ENCODE measurements at regions not wholly inside any gene's neighbourhood (a gene's known extent, or its start where the extent isn't known, plus 50 kb on each side); places are given as distances from the start of the nearest gene placed in this dataset.

DNA sequence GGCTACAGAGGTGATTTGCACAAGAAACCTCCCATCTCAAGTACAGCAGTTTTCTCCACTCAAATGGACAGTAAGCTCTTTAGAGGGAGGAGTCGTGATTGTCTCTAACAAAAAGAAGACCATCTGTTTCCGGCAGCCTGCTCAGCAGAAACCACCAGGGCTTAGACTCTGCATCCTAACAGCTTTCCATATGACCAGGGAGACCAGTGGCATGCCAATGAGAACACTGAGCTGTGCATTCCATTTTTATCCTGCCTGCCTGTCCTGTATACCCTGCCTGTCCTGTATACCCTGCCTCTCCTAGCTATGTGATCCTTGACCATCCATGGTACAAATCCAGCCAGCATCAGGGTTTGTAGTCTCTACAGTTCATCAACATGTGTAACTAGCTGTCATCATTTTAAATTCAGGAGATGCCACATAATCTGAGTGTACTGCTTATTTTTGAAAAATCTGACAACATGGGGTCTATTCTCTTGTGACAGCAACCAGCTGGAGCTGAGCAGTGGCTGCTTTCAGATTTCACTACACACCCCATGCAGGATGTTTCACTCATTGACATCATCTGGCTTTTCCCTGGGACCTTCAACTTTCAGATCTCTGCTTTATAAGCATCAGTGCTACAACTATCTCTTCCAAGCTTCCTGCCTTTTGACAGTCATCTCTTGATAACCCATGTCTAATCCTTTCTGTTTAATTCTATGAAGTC lies 50.5 kb upstream of the POU2AF2 start:
- FAIRE-seq = no peak

DNA sequence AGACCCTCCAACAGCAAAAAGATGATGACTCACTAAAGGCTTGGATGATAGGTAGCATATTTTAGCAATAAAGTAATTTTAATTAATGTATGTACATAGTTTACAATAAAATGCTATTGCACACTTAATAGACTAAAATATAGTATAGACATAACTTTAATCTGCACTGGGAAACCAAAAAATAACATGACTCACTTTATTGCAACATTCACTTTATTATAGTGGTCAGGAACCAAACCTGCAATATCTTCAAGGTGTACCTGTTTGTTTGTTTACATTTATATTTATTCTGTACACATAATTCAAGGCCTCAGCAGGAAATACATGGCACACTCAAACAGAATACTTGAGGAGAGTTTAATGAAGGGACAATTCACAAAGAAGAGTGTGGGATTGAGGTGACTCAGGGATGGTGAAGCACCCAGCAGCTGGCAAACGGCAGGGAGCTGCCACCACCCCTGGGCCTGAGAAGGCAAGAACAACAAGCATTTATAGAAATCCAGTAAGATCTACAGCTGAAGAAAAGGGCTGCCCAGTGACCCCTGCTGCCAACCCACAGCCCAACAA lies 51.5 kb upstream of the POU2AF2 start:
- no peak for FAIRE-seq

DNA sequence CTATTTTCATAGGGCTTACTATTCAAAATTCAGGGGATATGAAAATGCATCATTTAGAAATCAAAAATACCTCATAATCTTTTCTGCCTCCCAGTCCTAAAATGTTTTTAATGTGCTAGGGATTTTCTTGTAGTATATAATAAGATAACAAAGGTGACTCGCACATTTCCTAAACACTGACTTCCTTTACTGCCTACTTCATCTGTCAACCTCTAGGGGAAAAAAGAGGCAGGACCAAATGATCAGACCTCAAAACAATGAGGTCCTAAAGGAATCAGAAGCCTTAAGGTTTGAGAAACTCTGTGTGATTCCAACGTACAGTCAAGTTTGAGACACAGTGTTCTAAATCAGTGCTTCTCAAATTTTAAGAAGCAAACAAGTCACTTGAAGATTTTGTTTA lies 56.1 kb upstream of the POU2AF2 start:
- no peak for FAIRE-seq

DNA sequence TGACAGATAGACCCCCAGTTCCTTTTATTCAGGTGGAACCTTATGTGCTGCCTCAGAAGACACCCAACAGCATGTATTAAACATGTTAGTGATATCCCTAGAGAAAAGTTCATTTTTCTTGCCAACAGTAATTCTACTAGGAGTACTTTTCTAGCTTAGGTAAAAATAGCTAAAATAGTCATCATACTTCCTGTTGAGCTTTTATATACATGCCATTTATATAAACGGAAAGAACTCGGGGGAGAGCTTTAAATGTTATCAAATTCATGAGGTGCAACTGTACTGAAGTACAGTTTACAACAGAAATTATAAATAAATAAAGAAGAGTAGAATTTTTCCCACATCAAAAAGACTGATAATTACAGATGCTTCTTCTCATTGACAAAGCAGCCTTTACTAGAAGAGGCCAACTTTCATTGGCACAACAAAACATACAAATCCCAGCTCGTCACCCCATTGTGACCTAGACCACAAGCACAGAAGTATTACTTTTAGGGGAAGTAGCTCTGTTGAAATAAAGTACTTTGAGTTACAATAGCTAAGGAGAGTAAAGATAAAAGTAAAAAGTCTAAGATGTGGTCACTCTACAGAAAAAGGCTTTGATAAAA lies 59.1 kb upstream of the POU2AF2 start:
- no peak for FAIRE-seq

DNA sequence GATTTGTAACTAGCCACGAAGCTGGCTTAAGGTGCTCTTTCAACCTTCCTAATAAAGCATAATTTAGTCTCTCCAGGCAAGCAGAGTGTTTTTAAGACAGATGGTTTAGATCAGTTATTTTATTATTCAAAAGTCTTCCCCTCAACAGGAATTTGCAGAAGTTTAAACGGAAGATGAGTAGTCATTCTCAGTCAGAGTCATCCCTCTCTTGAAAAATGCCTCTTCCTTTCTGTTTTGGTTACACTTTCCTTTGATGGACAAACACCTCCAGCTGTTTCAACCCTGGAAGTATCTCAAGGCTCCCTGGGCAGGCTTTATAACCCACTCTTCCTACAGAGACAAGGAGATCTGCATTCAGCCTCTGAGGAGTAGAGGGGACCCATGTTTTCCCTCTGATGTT lies 60.3 kb upstream of the POU2AF2 start:
- FAIRE-seq = no peak

DNA sequence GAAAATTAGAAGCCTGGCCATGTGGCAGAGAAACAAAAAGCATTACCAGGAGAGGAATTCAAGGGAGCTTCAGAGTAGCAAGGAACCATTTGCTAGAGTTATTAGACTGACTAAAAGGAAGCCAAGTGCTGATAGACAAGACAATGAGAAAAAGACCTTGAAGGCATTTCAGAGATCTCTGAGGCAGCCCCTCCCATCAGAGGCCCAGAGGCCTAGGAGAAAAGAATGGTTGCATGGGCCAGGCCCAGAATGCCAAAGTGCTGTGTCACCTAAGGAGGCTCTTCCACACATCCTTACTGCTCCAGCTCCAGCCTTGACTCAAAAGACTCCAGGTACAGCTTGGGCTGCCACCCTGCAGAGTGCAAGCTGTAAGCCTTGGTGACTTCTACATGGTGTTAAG lies 61.8 kb upstream of the POU2AF2 start:
- no peak for FAIRE-seq

GRCh38 chr11:111179184-111179910 lies 66.2 kb upstream of the POU2AF2 start:
- no peak for FAIRE-seq

DNA sequence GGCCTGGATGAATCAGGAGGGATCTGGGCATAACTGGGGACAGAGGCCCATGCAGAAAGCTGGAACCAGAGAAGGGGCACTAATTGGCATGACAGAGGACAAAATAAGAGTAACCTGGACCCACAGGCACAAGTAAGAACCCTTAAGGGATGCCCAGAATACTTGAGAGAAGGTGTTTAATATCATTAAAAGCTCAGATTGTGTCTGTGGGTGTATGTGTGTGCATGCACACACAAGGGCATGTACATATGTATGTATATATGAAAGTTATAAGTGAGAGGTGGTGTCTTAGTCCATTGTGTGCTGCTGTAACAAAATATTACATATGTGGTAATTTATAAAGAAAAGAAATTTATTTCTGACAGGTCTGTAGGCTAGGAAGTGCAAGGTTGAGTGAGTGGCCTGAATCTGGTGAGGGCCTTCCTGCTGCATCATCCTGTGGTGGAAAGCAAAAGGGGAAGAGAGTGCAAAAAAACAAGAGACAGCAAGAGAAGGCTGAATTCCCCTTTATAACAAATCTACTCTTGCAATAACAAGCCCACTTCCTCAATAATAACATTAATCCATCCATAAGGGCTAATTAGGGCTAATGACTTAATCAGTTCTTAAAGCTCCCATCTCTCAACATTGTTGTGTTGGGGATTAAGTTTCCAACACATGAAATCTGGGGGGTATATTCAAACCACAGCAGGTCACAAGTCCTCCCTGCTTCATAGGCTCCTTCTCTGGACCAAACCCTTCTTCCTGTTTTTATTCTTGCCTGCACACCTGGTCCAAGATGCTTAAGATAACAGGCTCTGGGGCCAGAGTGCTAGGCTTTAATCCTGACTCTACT lies 68.3 kb upstream of the POU2AF2 start:
- no peak for FAIRE-seq

- no peak for FAIRE-seq
Observed at GRCh38 chr11:111176603-111177002, 68.9 kb upstream of the POU2AF2 start.

DNA sequence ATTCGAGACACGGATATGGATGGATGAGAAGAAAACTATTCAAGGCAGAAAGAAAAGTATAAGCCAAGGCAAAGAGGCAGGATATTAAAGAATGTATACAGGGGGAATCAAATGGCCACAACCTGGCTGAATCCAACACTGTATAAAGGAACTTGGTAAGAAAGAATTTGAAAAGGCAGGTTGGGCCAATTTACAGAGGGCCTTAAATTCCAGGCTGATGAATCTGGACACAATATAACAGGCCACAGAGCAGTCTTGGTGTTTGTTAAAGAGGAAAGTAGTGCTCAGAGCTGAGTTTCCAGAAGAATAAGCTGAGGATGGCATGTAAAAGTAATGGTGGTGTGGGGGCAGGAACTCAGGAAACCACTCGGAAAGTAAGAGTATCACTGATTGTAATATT lies 72.3 kb upstream of the POU2AF2 start:
- no peak for FAIRE-seq

- FAIRE-seq = no peak
Observed at GRCh38 chr11:111172321-111172862, 73.1 kb upstream of the POU2AF2 start.

DNA sequence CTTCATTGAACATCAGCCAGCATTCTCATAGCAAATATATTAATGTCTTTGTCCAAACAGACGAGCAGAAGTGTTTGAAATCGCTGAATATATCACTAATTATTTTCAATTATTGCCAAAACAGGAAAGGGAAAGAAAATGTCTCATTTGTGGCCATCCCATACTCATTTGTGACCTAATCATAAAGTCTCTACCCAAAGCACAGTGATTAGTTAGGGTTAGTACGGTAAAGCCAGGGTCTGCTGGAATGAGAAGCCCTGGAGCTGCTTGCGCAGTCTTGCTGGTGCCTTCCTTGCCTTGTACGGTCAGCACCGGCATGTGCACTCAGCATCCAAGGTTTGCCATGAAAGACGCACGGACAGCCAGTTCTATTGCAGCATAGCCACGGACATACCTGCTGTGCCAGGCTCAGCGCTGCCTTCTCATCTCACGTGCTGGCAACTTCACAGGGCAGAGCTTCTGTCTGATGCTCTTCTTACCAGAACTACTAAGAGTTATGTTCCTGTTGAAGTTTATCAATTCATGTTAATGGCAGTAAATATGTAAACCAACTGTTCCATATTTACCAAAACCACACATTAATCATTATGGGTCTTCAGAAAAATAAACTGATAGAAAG lies 74.7 kb upstream of the POU2AF2 start:
- FAIRE-seq = no peak

- no peak for FAIRE-seq
Observed at GRCh38 chr11:111169367-111169766, 76.2 kb upstream of the POU2AF2 start.

DNA sequence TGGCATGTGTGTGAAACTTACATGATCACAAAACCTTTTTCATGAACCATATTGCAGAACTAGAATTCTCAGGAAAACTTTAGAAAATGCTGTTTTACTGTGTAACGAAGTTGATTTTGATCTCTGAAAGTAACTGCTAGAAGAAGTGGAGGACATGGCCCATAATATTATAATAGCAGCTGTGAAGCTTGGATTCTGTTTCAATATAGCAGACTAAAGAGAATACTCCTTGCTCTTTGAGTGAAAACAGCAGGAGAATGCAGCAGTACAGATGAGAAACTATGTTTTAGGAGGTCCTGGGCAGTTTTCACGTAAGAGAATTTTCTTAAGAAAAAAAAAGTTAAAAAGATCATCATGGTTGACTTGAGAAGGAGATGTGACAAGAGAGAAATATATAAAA lies 76.7 kb upstream of the POU2AF2 start:
- FAIRE-seq = no peak

- no peak for FAIRE-seq
Observed at GRCh38 chr11:111167666-111168065, 77.9 kb upstream of the POU2AF2 start.

GRCh38 chr11:111166598-111166997 lies 78.9 kb upstream of the POU2AF2 start:
- FAIRE-seq = no peak

DNA sequence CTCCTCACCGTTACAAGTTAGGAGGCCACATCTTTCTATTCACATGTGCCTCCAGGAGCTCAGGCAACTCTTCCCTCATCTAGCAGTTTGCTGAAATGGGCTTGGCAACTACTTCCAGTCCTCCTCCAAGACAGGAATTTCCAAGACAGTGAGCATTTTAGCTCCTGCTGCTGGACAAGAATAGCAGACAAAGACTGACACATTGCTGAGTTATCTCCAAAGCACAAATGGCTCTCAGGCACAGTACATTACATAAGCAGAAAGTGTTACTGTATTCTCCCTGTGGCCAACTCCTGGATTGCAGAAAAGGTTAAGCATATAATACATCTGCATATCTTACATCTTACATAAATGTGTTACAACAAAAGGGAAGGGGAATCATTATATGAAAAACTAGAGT lies 83.2 kb upstream of the POU2AF2 start:
- no peak for FAIRE-seq

GRCh38 chr11:111157571-111157970 lies 88.0 kb upstream of the POU2AF2 start:
- FAIRE-seq = no peak

DNA sequence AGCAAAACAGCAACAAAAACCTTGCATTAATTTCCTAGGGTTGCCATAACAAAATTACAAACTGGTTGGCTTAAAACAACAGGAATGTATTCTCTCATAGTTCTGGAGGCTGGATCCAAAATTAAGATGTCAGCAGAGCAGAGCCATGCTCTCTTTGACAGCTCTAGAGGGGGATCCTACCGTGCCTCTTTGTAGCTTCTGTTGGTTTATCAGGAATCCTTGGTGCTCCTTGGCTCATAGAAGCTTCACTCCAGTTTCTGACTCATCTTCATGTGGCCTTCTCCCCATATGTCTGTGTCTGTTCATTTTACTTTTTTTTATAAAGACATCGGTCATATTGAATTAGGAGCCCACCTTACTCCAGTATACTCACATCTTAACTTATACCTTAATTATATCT lies 90.5 kb upstream of the POU2AF2 start:
- no peak for FAIRE-seq

DNA sequence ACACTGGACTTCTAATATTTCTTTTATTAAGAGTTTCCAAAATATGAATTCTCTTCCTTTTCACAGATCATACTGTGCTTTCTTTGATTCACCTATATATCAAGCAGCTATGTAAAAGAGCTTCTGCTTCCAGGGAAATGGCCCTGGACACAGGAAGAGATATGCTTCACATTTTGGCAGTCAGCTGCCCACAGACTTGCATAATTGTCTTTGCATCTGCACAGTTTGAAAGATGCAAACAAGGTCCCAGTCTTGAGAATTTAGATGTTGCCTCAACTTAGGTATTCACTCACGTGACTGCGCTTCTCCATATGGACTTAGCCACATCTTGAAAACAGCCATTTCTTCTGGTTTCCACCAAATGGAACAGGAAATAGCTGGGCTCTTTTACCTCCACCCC lies 92.3 kb upstream of the POU2AF2 start:
- no peak for FAIRE-seq

DNA sequence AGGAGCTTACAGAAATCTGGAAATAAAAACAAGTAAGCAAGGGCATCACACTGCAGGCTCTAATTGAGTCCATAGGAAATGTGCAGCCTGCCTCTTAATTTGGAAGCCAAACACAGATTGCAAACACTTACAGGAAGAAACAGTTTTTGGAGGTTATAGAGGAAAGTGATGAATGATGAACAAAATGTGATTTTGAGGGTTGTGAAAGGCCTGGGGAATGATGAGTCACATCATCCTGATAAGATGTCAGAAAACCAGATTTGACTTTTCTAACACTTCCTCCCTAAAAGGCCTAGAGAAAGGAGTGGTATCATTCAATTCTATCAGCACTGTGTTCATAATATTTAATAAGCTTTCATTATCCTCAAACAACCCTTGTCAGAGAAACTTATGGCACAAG lies 96.6 kb upstream of the POU2AF2 start:
- FAIRE-seq = no peak

DNA sequence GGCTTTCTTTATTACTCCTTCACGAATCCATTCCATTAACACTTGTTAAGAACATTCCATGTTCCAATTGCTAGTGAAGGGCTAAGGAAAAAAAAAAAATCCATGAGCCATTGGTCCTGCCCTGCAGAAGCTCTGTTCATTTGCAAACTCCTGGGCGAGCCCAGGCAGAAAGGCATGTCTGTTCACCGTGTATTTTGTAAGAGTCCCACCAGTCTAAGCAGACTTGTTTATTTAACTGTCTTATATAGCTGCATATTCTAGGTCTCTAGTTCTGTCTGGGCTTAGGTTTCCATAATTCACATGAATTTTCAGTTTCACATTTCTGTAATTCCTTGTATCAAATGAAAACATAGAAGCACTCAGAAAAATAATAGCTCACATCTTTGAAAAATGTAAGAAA lies 97.4 kb upstream of the POU2AF2 start:
- FAIRE-seq = no peak

Data from colon (tissue), 2 donors.